ENCODE measurements at regions not wholly inside any gene's neighbourhood (a gene's known extent, or its start where the extent isn't known, plus 50 kb on each side); places are given as distances from the start of the nearest gene placed in this dataset.
"Not testable (repeated sequence)": the region's sequence is repeated elsewhere in the genome, so short reads cannot be mapped to it uniquely, and the experiment has no call there.

GRCh38 chr17:12195418-12195817 is 174.7 kb downstream of the MAP2K4 start:
- no peak for DNase-seq

GRCh38 chr17:12201294-12201880 is 180.7 kb downstream of the MAP2K4 start:
- no peak for DNase-seq

GRCh38 chr17:12209632-12210191 is 189.0 kb downstream of the MAP2K4 start:
- no peak for DNase-seq

GRCh38 chr17:12220714-12221439 is 200.2 kb downstream of the MAP2K4 start:
- DNase-seq: not testable (repeated sequence)

GRCh38 chr17:12222392-12222791 is 201.7 kb downstream of the MAP2K4 start:
- DNase-seq: no peak

GRCh38 chr17:12227547-12227946 is 206.9 kb downstream of the MAP2K4 start:
- DNase-seq: no peak

GRCh38 chr17:12229335-12229734 is 208.7 kb downstream of the MAP2K4 start:
- DNase-seq: no peak

- DNase-seq: peak; percentile 60
These were observed 210.0 kb downstream of the MAP2K4 start for GRCh38 chr17:12230481-12231354.

- peak; percentile 73 for DNase-seq
These were observed 210.6 kb downstream of the MAP2K4 start for GRCh38 chr17:12231355-12231682.

GRCh38 chr17:12239021-12239420 is 218.3 kb downstream of the MAP2K4 start:
- not testable (repeated sequence) for DNase-seq

GRCh38 chr17:12242345-12242954 is 221.8 kb downstream of the MAP2K4 start:
- DNase-seq: no peak

- DNase-seq: no peak
These were observed 227.1 kb downstream of the MAP2K4 start for GRCh38 chr17:12247761-12248160.

- DNase-seq: no peak
These were observed 230.3 kb downstream of the MAP2K4 start for GRCh38 chr17:12250973-12251372.

- DNase-seq: no peak
These were observed 231.8 kb downstream of the MAP2K4 start for GRCh38 chr17:12252462-12252861.

GRCh38 chr17:12254460-12254859 is 233.8 kb downstream of the MAP2K4 start:
- no peak for DNase-seq

GRCh38 chr17:12256380-12256995 is 235.8 kb downstream of the MAP2K4 start:
- peak; percentile 77 for DNase-seq

- DNase-seq: no peak
These were observed 236.5 kb downstream of the MAP2K4 start for GRCh38 chr17:12257176-12257575.

GRCh38 chr17:12261354-12261753 is 240.7 kb downstream of the MAP2K4 start:
- no peak for DNase-seq

- no peak for DNase-seq
These were observed 249.1 kb downstream of the MAP2K4 start for GRCh38 chr17:12269751-12270150.

- no peak for DNase-seq
These were observed 257.1 kb downstream of the MAP2K4 start for GRCh38 chr17:12277827-12278226.

GRCh38 chr17:12282056-12282455 is 261.4 kb downstream of the MAP2K4 start:
- DNase-seq: peak; percentile 96

GRCh38 chr17:12287953-12288352 is 267.3 kb downstream of the MAP2K4 start:
- no peak for DNase-seq
